GM19023 (cell line): ENCODE measurements at regions not wholly inside any gene's neighbourhood (a gene's known extent, or its start where the extent isn't known, plus 50 kb on each side); places are given as distances from the start of the nearest gene placed in this dataset.

Source experiments
- ATAC-seq: cut with Tn5 transposase; IDR thresholded peaks from one replicate; pipeline ENCODE4 v1.9.1; 2021; ENCODE audit warnings: mild to moderate bottlenecking, moderate library complexity; ENCODE audit not compliant: unreplicated experiment

DNA sequence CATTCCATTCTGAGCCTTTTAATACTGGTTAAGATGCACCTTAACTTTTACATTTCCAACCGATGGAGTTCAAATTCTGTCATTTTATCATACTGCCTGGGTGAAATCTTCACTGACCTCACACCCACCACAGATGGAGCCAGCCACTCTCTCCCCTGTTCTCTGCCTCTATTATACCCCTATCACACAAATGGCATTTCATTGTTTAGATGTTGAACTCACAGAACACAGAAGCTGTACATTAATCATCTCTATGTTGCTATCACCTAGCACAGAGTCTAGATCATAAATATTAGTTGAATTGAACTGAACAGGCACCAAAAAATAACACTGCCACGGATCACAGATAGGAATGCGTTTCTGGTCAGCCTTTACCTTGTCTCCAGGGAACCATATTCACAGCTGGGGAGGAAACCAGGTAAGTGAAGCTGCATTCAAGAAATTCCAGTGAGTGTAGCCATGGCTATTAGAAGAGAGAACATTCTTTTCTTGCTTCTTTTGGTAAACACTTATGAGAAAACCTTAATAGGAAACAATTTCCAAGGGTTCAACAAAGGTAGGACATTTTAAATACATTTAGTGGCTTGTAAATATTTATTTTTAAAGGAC is 194.9 kb upstream of the RMST start:
- ATAC-seq: no peak

DNA sequence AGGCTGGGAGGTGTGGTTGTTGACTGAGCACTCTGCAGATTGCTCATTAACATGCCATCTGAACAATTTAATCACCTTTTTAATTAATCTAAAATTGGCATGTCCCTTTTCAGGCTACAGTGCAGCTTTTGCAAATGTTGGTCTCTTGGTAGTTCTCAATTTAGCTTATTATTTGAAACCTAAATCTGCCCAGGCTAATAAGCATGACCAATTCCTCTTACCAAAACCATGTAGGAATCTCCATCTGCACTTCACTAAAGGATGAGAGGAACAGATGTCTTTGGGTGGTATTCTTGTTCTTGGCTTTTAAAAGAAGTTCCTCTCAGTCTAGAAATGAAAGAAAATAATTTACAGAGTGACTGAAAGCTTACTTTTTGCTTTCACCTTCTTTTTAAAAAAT is 190.1 kb upstream of the RMST start:
- ATAC-seq: no peak

DNA sequence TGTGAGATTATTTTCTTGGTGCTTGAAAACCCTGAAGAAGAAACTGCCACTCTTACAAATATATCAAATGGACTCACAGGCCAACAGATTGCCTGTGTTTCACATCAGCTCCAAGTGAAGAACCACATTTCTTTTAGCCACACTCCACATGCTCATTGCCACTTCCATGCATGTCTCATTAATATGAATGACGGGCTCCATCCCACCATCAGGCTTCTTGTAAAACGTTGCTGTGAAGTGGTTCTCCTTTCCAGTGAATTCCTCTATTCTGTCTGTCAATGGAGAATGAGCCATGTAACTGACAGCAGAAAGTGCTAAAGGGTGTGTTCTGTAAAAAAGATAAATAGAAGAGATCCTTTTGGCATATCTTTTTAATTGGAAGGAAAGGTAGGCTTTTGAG is 188.2 kb upstream of the RMST start:
- ATAC-seq: no peak

DNA sequence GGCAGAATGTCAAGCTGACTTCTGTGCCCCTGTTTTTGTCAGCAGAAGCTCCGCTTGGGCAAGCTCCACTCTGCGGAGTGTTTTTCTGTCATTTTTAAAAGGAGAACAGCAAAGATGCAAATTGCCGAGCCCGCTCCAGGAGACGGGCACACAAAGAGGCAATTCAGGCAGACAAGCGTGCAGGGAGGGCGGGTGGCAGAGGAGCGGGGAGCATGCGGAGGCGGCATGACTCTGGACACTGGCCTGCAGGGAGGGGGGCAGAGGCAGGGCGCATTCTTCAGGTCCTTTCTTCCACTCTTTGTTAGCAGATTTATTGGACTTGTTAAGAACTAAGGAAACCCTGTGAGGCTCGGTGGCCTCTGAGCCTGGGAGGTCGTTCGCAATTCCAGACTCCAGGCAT is 187.3 kb upstream of the RMST start:
- no peak for ATAC-seq

DNA sequence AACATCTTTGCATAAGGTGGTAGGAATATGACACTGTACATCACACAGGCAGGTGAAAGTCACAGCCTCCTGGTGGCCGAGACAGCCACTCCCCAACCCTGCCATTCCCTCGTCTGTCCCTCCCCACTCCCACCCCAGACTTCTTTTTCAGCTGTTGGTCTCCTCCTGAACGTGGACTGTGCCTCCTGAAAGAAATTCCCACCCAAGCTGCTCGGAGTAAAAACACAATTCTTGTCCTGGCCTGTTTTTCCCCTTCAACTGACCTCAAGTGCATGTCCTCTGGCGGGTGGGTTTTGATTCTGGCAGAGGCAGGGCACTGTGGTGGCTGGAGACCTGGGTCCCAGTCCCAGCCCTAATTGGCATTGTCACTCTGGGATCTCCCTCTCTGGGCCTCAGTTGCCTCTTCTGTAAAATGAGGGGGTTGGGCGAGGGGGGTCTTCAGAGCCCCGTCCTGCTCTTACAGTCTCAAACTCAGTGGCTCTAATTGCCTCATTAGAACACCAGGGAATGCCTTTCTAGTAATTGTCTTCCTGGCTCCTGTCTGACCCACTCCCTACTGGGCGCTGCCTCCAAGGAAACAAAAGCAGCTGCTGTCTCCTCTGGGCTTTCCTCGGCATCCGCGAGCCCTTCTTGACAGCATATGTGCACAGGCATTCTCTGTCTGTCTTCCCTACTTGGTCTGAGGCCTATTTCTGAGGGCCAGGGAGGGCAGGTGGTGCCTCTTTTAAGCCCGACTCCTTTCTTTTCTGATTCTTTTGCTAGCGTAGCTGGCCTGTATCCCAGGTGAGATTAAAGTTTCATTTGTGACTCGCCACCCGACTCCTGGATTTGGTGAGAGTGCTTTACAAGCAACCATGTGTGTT is 186.6 kb upstream of the RMST start:
- no peak for ATAC-seq

DNA sequence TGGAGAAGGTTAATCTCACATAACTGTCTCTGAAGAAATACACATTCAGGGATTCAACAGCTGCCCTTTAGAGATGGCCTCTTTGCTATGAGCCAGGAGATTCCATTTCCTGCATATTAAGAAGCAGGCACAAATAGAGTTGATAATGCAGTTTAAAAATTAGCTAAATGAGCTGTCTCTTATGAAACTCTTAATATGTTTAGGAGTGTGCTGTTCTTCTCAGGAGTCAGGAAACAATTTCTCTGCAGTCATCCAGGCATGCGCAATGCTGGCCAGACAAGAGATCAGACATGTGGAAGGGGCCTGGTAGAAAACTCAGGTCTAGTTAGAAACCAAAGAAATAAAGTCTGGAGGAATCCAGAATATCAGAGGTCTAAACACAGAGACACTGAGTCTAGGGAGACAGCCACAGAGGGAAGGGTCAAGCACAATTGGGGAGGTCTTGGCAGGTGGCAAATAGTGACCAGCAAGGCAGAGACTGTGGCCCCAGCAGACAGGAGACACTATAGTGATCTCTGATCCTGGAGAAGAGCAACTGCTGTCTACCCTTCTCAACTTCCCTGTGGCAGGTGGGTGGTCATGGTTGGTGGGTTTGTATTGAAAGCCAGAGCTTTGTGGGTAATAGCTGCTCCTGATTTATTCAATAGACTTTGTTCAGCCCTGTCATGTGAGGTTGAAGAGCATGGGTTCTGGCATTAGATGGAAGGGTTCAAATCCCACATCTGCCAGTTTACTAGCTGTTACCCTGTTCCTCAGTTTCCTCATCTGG is 185.8 kb upstream of the RMST start:
- no peak for ATAC-seq

DNA sequence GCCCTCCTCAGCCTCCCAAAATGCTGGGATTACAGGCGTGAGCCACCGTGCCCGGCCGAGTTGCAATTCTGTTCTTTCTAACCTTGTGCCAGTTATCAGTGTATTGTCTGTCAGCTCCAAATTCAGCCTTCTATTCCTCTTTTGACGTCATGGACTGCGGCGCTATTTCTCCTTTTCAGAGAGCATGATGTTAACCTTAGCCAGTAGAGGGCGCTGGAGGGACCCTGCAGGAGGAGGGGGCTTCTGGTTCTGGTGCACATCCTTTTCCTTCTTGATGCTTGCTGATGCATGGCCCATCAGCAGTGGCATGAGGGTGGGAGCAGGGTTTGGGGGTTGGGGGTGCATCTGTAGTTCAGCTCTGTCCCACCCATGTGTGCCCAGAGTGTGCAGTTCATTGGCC is 179.3 kb upstream of the RMST start:
- no peak for ATAC-seq

DNA sequence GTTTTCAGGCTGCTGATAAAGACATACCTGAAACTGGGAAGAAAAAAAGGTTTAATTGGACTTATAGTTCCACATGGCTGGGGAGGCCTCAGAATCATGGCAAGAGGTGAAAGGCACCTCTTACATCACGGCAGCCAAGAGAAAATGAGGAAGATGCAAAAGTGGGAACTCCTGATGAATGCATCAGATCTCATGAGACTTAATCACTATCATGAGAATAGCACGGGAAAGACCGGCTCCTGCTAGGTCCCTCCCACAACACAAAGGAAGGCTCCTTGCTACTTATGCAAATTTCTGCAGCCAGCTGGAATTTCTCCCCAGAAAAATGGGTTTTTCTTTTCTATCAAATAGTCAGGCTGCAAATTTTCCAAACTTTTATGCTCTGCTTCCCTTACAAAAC is 174.1 kb upstream of the RMST start:
- ATAC-seq: no peak

DNA sequence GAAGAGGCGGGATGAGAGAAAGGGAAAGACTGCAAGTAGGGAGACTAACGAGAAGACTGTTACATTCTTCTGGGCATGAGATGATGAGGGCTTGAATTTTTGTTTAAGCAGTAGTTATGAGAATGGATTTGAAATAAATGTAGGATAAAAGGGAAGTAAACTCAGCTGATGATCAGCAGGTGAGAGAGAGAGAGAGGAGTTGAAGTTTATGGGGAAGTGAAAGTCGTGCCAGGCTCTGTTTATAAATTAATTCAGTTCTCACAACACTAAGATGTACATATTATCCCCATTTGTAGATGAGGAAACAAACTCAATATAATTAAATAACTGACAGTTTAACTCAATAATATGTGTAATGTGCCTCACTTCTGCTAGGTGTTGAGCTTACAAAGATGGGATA is 170.0 kb upstream of the RMST start:
- no peak for ATAC-seq

DNA sequence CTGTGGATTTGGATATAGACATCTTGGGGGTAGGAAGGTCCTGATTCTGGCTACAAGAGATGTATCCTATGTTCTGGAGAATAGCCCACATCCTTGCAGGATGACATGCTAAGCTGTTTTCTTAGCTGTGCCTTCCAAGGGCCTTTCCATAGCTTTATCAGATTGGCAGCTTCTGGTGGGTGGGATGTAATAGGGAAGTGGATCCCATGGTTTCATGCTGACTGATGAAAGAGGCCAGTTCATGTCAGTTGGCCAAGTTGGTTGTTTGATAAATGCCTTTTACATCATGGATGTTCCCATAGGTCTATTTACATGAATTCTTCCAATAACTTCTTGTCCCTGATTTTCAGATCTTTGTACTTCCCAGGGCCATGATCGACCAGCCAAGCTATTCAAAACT is 169.1 kb upstream of the RMST start:
- no peak for ATAC-seq

DNA sequence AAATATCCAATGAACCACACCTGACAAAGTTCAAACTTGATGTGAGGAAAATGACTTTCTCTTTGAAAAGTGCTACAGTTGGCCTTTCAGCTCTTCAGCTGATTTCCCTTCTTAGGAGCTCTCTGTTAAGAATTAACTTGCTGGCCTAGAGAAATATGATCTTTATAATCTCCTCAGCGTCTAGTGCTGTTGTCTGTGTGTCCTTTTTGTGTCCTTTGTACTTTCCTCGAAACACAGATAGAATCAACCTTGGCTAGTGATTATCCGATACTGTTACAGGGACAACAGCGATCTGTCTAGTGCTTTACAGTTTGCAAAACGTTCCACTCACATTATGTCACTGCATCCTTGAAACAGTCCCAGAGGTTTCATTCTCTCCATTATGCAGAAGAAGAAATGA is 162.8 kb upstream of the RMST start:
- no peak for ATAC-seq

DNA sequence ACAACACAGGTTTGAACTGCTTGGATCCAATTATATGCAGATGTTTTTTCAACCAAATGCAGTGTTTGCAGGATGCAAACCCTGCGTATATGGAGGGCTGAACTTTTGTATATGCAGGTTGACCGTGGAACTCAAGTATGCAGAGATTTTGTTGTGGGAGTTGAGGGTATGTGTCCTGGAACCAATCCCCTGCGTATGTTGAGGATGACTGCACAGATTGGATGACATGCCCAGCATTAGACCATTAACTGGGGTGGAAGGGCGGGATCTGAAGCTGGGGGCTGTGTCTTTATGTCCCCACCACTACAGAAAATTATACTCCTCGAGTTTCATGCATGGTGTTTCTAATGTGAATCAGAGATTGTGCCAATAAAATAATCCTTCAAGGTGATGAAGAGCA is 162.2 kb upstream of the RMST start:
- ATAC-seq: no peak

DNA sequence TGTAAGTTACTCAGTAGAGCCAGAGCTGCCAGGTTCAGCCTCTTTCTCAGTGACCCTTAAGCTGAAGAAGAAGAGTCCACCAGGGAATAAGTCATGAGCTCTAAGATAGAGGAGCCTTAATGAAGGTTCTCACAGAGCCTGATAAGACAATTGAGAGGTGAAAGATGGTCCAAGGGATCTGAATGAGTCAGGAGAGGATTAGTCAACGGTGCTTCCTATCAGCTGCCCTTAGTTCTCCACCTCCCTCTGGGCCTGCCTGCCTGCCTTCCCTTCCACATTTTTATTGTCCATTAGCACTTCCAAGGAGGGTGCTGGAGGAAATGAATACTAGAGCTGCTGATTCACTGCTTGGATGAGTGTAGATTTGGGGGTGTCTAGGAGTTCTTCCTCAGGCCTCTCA is 161.7 kb upstream of the RMST start:
- ATAC-seq: no peak

DNA sequence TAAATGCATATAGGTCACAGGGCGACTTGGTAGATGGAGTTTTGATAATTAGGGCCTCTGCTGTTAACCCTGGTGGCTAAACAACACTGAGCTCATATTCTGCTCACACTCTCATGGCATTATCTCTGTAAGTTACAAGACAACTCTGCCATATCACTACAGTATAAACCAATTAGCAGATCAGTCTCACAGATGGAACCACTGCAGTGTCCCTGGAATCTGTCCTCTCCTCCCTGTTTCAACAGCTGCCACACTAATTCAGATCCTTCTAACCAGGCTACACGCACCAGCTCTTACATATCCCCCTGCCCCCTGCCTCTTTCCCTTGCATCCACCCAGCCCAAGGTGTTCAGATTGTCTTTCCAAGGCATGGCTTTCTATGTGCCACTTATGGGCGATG is 161.0 kb upstream of the RMST start:
- ATAC-seq: no peak

DNA sequence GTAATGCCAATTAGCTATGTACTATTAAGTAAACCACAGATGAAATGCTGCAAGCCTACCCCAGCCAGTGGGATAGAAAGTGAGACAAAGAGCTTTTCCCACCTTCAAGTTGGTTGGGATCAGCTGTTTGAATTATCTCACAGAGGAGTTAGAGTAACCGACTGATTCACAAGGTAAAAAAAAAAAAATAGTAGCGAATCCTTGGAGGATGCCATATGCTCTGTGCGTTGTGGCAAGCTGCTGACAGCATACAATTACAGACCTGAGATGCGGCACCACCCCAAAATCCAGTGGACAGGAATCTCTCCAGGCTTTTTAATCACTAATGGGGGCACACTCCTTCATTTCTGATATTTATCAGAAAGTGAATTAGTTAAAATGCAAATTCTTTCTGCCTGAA is 157.0 kb upstream of the RMST start:
- no peak for ATAC-seq

DNA sequence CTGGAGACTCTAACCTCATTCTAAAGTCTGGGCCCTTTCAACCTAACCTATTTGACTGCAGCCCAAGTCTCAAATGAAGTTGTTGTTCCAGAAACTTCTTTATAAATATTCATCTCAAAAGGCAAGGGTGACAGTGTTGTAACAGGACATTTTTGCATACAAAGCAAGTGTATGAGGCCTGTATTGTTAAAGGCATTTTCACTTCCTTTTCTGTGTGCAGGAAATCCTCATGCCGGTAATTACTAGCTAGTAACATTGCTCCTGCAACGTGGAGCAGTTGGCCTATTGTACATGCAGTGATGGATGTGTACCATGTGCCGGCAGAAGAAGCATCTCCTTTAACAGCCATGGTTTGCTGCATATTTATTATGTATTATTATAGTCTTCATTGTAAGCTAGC is 156.5 kb upstream of the RMST start:
- peak; percentile 98 for ATAC-seq

DNA sequence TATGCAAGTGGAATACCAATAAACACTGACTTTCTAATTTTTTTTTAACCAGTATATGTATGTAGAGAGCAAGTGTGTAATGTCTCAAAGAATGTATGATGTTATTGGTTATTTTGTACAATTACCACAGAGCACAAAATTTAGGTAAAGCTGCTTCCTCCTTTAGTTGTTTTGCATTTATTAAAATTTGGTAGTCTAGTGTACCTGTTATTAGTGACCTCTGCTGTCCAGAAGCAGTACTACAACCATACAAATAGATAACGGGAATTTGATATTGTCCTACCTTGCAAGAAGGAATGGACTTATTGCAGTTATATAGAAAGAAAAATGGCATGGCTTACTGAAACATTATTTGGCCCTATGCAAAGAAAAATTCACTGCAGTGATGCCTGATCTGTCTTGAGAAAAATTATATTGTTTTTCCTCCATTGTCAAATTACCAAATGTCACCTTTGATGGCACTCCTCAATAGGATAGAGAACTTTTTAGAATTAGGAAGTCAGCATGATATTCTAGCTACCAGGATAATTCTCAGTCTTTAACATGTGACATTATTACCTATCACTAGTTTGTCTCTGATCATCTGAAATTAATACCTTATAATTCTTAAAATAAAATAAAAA is 153.9 kb upstream of the RMST start:
- no peak for ATAC-seq

DNA sequence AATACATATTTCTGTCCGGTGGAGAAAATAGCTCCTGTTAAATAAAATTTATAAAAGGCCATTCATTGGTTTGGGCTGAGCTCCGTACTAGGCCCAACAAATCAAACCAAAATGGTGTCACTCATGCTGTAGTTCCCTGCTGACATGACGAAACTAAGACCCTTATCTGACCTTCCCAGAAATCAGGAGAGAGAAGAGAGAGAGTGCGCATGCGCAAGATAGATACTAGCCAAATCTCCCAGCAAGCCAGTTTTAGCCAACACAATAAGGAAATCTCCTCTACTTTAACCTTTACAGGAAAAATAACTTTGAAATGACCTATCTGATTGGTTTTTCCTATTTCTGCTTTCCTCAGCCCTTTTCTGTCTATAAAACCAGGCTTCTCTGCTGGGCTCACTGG is 152.7 kb upstream of the RMST start:
- ATAC-seq: no peak

DNA sequence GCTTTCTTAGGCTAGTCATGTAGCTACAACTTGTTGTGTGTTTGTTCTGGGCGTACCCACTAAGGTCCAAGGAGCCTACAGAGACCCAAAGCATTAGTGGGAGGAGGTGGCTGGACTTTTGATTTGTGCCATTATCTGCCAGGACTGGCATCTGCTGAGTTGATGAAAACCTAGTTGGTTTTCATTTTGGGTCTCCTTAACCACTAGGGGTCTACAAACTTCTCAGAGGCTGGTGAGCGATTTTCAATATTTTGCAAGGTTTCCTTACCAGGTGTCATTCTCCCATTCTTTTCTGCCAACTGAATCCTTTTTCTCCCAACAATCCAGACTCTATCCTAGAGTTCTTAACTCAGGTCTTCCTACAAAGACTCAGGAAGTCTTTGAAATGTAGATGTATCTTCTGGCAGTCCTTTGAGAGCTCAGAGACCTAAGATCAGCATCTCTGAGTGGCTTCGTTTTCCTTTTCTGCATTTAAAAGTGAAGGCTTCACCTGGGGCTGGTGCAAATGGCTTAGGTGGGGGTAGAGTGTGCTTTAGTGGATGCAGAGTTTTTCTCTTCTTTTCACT is 150.0 kb upstream of the RMST start:
- no peak for ATAC-seq

DNA sequence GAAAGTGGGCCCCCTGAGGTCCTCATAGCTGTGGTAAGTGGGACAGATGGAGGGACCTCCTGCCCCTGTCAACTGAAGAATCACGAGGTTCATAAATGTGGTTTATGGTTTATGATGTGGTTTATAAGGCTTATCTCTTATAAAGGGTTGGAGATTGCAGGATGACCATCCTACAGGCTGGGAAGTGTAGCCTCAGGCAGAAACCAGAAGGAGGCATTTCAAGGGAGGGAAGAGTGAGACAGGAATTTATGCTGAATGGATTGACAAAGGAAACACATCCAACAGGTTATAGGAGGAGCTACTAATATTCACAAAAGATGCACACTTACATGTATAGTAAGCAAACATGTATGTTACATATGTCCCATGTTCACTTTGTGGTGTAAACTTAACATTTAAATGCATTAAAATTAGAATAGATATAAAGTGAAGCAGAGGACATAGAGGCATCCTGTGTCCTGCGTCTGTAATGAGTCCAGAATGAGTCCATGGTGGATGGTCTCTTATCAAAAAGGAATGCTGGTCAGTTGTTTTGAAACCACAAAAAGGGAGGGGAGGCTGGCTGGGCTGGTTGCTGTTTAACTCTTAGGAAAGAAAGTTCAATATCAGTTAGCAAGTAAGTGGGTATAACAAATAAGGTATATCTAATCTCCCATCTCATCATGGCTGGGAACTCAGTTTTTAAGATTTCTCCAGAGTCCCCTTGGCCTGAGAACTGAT is 149.0 kb upstream of the RMST start:
- ATAC-seq: no peak

DNA sequence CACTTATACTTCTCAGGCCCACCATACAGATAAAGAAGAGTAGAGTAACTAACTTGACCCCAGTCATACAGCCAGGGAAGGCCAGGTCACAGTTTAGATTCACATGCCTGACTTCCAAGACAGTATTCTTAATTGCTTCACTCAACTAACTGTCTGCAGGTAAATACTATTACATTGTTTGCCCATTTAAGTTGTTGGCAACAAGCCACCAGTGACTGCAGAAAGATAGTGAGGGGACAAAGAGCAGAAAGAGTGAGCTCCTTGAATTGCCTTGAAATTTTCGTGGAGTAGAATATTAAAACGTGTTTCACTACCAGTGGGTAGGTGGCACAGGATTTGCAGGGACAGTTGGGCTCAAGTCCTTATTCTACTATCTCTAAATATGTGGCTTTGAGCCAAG is 146.3 kb upstream of the RMST start:
- ATAC-seq: no peak
